K562 (cell line): ENCODE measurements at regions not wholly inside any gene's neighbourhood (a gene's known extent, or its start where the extent isn't known, plus 50 kb on each side); places are given as distances from the start of the nearest gene placed in this dataset.
A peak's percentile ranks its signal among the peaks of the same experiment; 100 is the strongest.

Experiments
- ATAC-seq: fragments of 200-7000 bp; cut with Tn5 transposase; 3 replicates; pipeline ENCODE4 v1.9.1; 2020; ENCODE audit warnings: moderate library complexity
- BruUV-seq: library from RNA; stranded (reverse); fragments of 400-500 nt; replicated peaks from 2 replicates; lab custom pipeline; 2021; lab: Mats Ljungman, UMichigan
- CTCF ChIA-PET: fragments of 300-600 bp; formaldehyde crosslinking; extraction: SDS; loops from one replicate; lab custom pipeline; 2021; ENCODE audit warnings: low intra/inter-chr PET ratio; lab: Yijun Ruan, JAX
- POLR2A ChIA-PET: fragments of 300-600, 350-650 bp; sonication (Branson Sonifier 250); formaldehyde crosslinking; extraction: SDS; loops from one replicate; lab custom pipeline; 2021; ENCODE audit warnings: antibody characterized with exemption, inconsistent platforms; lab: Yijun Ruan, JAX
- DNase-seq, 4 experiments: peaks; one replicate each; pipeline versions ENCODE4 v3.0.0 to v3.0.0-alpha.2; 2011 to 2018; ENCODE audit warnings: low spot score in 3 of 4, mixed read lengths in 3 of 4; ENCODE audit errors: extremely low read depth in 1 of 4
- FAIRE-seq: peaks from 2 replicates; lab custom pipeline; 2011; peaks lifted over from hg19 to GRCh38; lab: Jason Lieb, UNC
- H2AFZ ChIP-seq: 2 replicates; pipeline ENCODE4 v1.6.0; 2011; ENCODE audit warnings: low read depth, low read length, control low read depth, inconsistent platforms
- H3K27ac ChIP-seq: fragments of 200-600 bp; 3 replicates; pipeline ENCODE4 v1.8.0; 2011; ENCODE audit warnings: low read depth, mild to moderate bottlenecking, control low read depth, inconsistent platforms, low read length, moderate library complexity, mixed read lengths; ENCODE audit errors: extremely low read depth
- H3K27me3 ChIP-seq, 2 experiments: fragments of 300-600 bp in 1 of 2; 2 replicates in 1 of 2; 3 replicates in 1 of 2; pipeline versions ENCODE4 v1.6.0 to v1.8.0; 2011; ENCODE audit warnings: inconsistent platforms in 2 of 2, low read length in 2 of 2, mild to moderate bottlenecking in 1 of 2, mixed read lengths in 1 of 2, moderate library complexity in 1 of 2; ENCODE audit not compliant: control insufficient read depth in 2 of 2, insufficient read depth in 2 of 2
- H3K36me3 ChIP-seq: fragments of 300-600 bp; 3 replicates; pipeline ENCODE4 v1.8.0; 2011; ENCODE audit warnings: mild to moderate bottlenecking, low read length, inconsistent platforms; ENCODE audit not compliant: control insufficient read depth, insufficient read depth
- H3K4me1 ChIP-seq, 2 experiments: fragments of 200-600 bp in 1 of 2; replicated peaks in 1 of 2; 2 replicates in 1 of 2; 3 replicates in 1 of 2; pipeline versions ENCODE4 v1.5.1 to v1.8.0; 2011; ENCODE audit warnings: inconsistent platforms in 2 of 2, low read length in 2 of 2, mild to moderate bottlenecking in 1 of 2, mixed read lengths in 1 of 2, moderate library complexity in 1 of 2; ENCODE audit not compliant: control insufficient read depth in 2 of 2, insufficient read depth in 2 of 2
- H3K4me2 ChIP-seq: 2 replicates; pipeline ENCODE4 v1.6.1; 2011; ENCODE audit warnings: low read length, control low read depth, inconsistent platforms, mixed read lengths; ENCODE audit not compliant: insufficient read depth
- H3K4me3 ChIP-seq: fragments of 200-600 bp; sonication (generic), shearing (Covaris generic); 2 replicates; pipeline ENCODE4 v1.5.1; 2016; ENCODE audit warnings: control low read depth, inconsistent platforms
- H3K79me2 ChIP-seq: fragments of 200-600 bp; 3 replicates; pipeline ENCODE4 v1.8.0; 2011; ENCODE audit warnings: low read length, inconsistent platforms; ENCODE audit not compliant: control insufficient read depth, insufficient read depth
- H3K9ac ChIP-seq, 2 experiments: 2 replicates each; pipeline versions ENCODE4 v1.6.0 to v1.6.1; 2011; ENCODE audit warnings: low read depth in 2 of 2, low read length in 2 of 2, control low read depth in 1 of 2, inconsistent platforms in 1 of 2, mild to moderate bottlenecking in 1 of 2, mixed read lengths in 1 of 2; ENCODE audit not compliant: insufficient read depth in 1 of 2
- H3K9me1 ChIP-seq: one replicate; pipeline ENCODE4 v1.6.0; 2011; ENCODE audit warnings: inconsistent platforms, mild to moderate bottlenecking, low read length, moderate library complexity; ENCODE audit not compliant: control insufficient read depth, insufficient read depth
- H3K9me3 ChIP-seq: replicated peaks from 2 replicates; pipeline ENCODE4 v1.5.1; 2011; ENCODE audit warnings: low read depth, low read length, inconsistent platforms; ENCODE audit not compliant: control insufficient read depth, insufficient read depth
- H4K20me1 ChIP-seq: replicated peaks from 2 replicates; pipeline ENCODE4 v1.6.1; 2011; ENCODE audit warnings: low read length, inconsistent platforms, mixed read lengths; ENCODE audit not compliant: control insufficient read depth, insufficient read depth
- CBX2 ChIP-seq: fragments of 200-600 bp; sonication (generic); IDR thresholded peaks from one replicate; pipeline ENCODE4 v1.6.1; 2012; ENCODE audit warnings: mild to moderate bottlenecking, low read length, inconsistent platforms; ENCODE audit not compliant: insufficient read depth, poor library complexity, severe bottlenecking
- CREBBP ChIP-seq: IDR thresholded peaks from one replicate; pipeline ENCODE4 v1.6.1; 2012; ENCODE audit warnings: low read depth, mild to moderate bottlenecking, control low read depth, inconsistent platforms, low read length
- ID3 ChIP-seq, 2 experiments: fragments of 250-450 bp in 1 of 2; fragments of 450-650 bp in 1 of 2; sonication (Bioruptor Pico) in 1 of 2; IDR thresholded peaks; 2 replicates each; pipeline versions ENCODE4 v1.6.1 to v1.8.0; 2016 to 2021; ENCODE audit warnings: mild to moderate bottlenecking in 2 of 2, moderate library complexity in 2 of 2, missing compliant biosample characterization in 1 of 2, missing genetic modification characterization in 1 of 2
- KAT2B ChIP-seq: IDR thresholded peaks from one replicate; pipeline ENCODE4 v1.6.1; 2012; ENCODE audit warnings: low read depth, mild to moderate bottlenecking, control low read depth, inconsistent platforms, low read length, moderate library complexity
- MGA ChIP-seq: fragments of 450-650 bp; IDR thresholded peaks from 2 replicates; pipeline ENCODE4 v1.6.1; 2016; ENCODE audit warnings: mild to moderate bottlenecking, moderate library complexity
- OTX1 ChIP-seq: fragments of 450-650 bp; formaldehyde crosslinking; IDR thresholded peaks from 2 replicates; pipeline ENCODE4 v1.4.0; 2022; ENCODE audit warnings: mild to moderate bottlenecking
- RAD21 ChIP-seq, 2 experiments: fragments of 250-450 bp in 1 of 2; fragments of 450-650 bp in 1 of 2; sonication (Bioruptor Pico) in 1 of 2; formaldehyde crosslinking in 1 of 2; IDR thresholded peaks in 1 of 2; conservative IDR thresholded peaks in 1 of 2; 2 replicates each; pipeline versions ENCODE4 v1.4.0 to v1.8.0; 2020 to 2022; ENCODE audit warnings: mild to moderate bottlenecking in 2 of 2, moderate library complexity in 1 of 2
- TCF15 ChIP-seq: fragments of 250-450 bp; sonication (Bioruptor Pico); IDR thresholded peaks from 2 replicates; pipeline ENCODE4 v1.8.0; 2022; ENCODE audit warnings: moderate library complexity, mild to moderate bottlenecking, inconsistent platforms
- ZNF274 ChIP-seq: IDR thresholded peaks from 2 replicates; pipeline ENCODE4 v1.6.1; 2011; ENCODE audit warnings: low read depth, mild to moderate bottlenecking, low read length, moderate library complexity, borderline replicate concordance
- WGBS: fragments of 100-300 bp; shearing (Covaris generic); methylation state at CpG from one replicate; pipeline ENCODE4 v1.1.6; 2016; ENCODE audit warnings: low coverage, mixed read lengths; ENCODE audit not compliant: insufficient coverage; ENCODE audit errors: missing lambda C conversion rate; 5-methylcytosine and 5-hydroxymethylcytosine counted together
- in situ Hi-C: fragments of 300-500 bp; cut with MboI; formaldehyde crosslinking; loops from 4 replicates; pipeline ENCODE4 v1.15.0; 2018; ENCODE audit warnings: inconsistent platforms, mixed read lengths
- intact Hi-C: fragments of 100-400 bp; cut with micrococcal nuclease; formaldehyde crosslinking; loops from 2 replicates; pipeline ENCODE4 v1.14.2; 2022

- no peak overlapping the region for H2AFZ ChIP-seq
- intact Hi-C loops, result no loop called here
- H3K27me3 ChIP-seq, result no peaks in the 10 kb centered on the region
- ChIA-PET CTCF (no interaction called here), POLR2A (no interaction called here)
- H3K9me3 ChIP-seq, result no peaks in the 10 kb centered on the region
- WGBS, result 3% methylated on average over 7 of the region's 7 CpGs
- H3K9me1 ChIP-seq, result no peaks in the 10 kb centered on the region
- ATAC-seq, result peak; percentile 72
- H4K20me1 ChIP-seq, result no peaks in the 10 kb centered on the region
- no peaks in the 10 kb centered on the region for H3K79me2 ChIP-seq
- no peak for FAIRE-seq
- H3K4me1 ChIP-seq, result no peaks in the 10 kb centered on the region
- BruUV-seq, result no TSS peak
- no peak overlapping the region for H3K9ac ChIP-seq
- in situ Hi-C loops, result no loop called here
- H3K4me3 ChIP-seq, result no peak overlapping the region
- no peak overlapping the region for H3K4me2 ChIP-seq
- H3K27ac ChIP-seq, result no peak overlapping the region
- no peaks in the 10 kb centered on the region for H3K36me3 ChIP-seq
- peak; percentile 20 to 49 (median 24) for DNase-seq
- TF ChIP-seq ID3 (CRISPR knock-in tag; IDR thresholded peaks at IDR 0.05) (no peak), ID3 (tag; IDR thresholded peaks at IDR 0.05) (no peak), ZNF274 (no peak), OTX1 (CRISPR knock-in tag) (no peak), RAD21 (CRISPR knock-in tag; conservative IDR thresholded peaks at IDR 0.05 in 1 of 2, IDR thresholded peaks at IDR 0.05 in 1 of 2) (peak in 1 of 2 experiments; percentile 35; a peak in 2 of 4 replicates), KAT2B (no peak), TCF15 (CRISPR knock-in tag) (no peak), MGA (no peak), CBX2 (no peak), CREBBP (no peak)
Observed at GRCh38 chr20:40160097-40160550, 528.9 kb downstream of the MAFB start.
